OCI-M2 (cell line): ENCODE measurements at regions not wholly inside any gene's neighbourhood (a gene's known extent, or its start where the extent isn't known, plus 50 kb on each side); places are given as distances from the start of the nearest gene placed in this dataset.

Source experiments
- DNase-seq: peaks from one replicate; lab custom pipeline; 2025; ENCODE audit not compliant: unreplicated experiment; lab: John Stamatoyannopoulos, UW

- no peak for DNase-seq
Observed at GRCh38 chr1:227374846-227375245, 56.6 kb upstream of the CDC42BPA start.

- no peak for DNase-seq
Observed at GRCh38 chr1:227372726-227373130, 54.4 kb upstream of the CDC42BPA start.

- DNase-seq = no peak
Observed at GRCh38 chr1:227370533-227371254, 52.4 kb upstream of the CDC42BPA start.

- no peak for DNase-seq
Observed at GRCh38 chr1:227369102-227369760, 50.9 kb upstream of the CDC42BPA start.
